ENCODE measurements at regions not wholly inside any gene's neighbourhood (a gene's known extent, or its start where the extent isn't known, plus 50 kb on each side); places are given as distances from the start of the nearest gene placed in this dataset.

DNA sequence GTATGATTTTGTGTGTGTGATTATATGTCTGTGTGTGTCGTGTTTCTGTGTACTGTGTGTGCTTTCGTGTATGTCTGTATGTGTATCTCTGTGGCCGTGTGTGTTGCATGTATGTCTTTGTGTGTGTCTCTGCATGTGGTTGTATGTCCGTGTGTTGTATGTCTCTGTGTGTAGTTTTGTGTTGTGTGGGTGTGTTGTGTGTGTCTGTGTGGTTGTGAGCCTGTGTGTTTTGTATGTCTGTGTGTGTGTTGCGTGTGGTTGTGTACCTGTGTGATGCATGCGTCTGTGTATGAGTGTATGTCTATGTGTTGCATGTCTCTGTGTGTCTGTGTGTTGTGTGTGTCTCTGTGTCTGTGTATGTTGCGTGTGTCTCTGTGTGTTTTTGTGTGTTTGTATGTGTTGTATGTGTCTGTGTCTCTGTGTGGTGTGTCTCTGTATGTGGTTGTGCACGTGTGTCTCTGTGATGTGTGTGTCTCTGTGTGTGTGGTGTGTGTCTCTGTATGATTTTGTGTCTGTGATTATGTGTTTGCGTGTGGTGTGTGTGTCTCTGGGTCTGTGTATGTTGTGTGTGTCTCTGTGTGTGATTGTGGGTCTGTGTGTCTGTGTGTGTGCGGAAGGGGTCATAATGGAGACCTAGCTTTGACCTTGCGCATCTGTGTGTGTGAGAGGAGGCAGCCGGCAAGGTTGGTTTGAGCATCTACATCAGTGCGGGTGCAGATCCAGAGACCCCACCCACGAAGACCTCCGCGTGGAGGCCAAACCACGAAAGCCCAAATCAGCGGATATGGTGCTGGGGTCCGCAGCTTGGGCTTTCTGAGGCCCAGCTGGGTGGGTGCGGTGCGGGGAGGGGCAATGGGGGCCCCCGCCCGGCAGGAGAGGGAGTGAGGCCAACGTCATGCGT lies 212.6 kb upstream of the GSE1 start:
- TF ChIP-seq EZH2phosphoT487 (IDR thresholded peaks at IDR 0.05; ENCODE audit: insufficient read depth, low read depth) (no peak), EZH2 (IDR thresholded peaks at IDR 0.05; ENCODE audit: insufficient read depth, poor library complexity, severe bottlenecking) (no peak)
